HepG2 (cell line): ENCODE measurements at regions not wholly inside any gene's neighbourhood (a gene's known extent, or its start where the extent isn't known, plus 50 kb on each side); places are given as distances from the start of the nearest gene placed in this dataset.
"Not testable (repeated sequence)": the region's sequence is repeated elsewhere in the genome, so short reads cannot be mapped to it uniquely, and the experiment has no call there.

Experiments
- NR2F6 ChIP-seq, 2 experiments: IDR thresholded peaks; 2 replicates each; pipeline ENCODE4 v1.6.1; 2016; ENCODE audit warnings: antibody characterized with exemption in 1 of 2, mild to moderate bottlenecking in 1 of 2
- ZNF572 ChIP-seq: sonication (generic); formaldehyde crosslinking; IDR thresholded peaks from 2 replicates; pipeline ENCODE4 v1.5.1; 2020; ENCODE audit warnings: mild to moderate bottlenecking, missing genetic modification reagents
- ZNF841 ChIP-seq: sonication (generic); formaldehyde crosslinking; IDR thresholded peaks from 2 replicates; pipeline ENCODE4 v1.8.1; 2023; ENCODE audit warnings: missing genetic modification reagents, borderline replicate concordance

DNA sequence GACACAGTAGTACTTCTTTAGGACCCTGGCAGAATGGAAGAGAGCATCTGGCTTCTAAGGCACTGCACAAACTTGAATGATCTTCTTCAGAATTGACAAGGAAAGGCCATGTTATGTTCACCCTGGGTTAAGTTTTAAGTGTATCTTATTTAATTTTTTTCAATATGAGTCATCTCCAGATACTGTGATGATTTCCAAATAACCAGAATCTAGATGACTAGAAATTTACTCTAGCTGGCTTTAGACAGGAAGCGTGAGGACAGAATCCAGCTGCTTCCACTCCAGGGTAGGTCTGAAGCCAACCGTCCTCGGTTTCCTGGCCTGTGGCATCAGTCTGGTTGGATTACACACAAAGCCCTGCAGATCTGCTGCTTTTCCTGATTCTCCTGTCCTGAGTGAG, 370.5 kb downstream of the BCL2L11 start:
- TF ChIP-seq ZNF841 (CRISPR knock-in tag); NR2F6 (IDR thresholded peaks at IDR 0.05); NR2F6 (CRISPR knock-in tag; IDR thresholded peaks at IDR 0.05); ZNF572 (CRISPR knock-in tag): not testable (repeated sequence)
